Fibroblast of lung (primary cell): ENCODE measurements at regions not wholly inside any gene's neighbourhood (a gene's known extent, or its start where the extent isn't known, plus 50 kb on each side); places are given as distances from the start of the nearest gene placed in this dataset.

Experiments
- CTCF ChIP-seq, 2 donors: IDR thresholded peaks in 1 of 2; conservative IDR thresholded peaks in 1 of 2; 1 replicate in 1 of 2; 2 replicates in 1 of 2; pipeline ENCODE4 v1.5.1; 2011 to 2012; ENCODE audit warnings: low read length in 2 of 2, control low read depth in 1 of 2, inconsistent platforms in 1 of 2, low read depth in 1 of 2, mild to moderate bottlenecking in 1 of 2
- EZH2 ChIP-seq: IDR thresholded peaks from 2 replicates; pipeline ENCODE4 v1.5.1; 2012; ENCODE audit warnings: low read length, control low read depth, mild to moderate bottlenecking; ENCODE audit errors: missing control alignments

DNA sequence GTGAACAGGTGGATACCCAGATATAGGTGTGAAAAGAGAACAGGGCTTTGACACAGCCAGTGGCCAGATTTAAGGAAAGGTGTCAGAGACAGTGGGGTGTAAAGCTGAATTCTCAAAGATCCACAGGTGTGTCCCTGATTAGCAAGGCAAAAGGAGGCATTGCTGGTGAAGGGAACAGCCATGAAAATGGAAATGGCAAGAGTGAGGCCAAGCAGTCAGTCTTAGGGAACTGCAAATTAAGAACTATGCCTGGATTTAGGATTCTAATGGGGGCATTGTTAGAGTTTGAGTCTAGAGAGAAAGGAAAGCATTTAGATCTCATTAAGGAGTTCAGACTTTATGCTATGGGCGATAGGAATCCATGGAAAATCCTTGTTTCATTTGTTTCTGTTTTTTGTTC is 789.2 kb downstream of the MAFB start:
- TF ChIP-seq CTCF (conservative IDR thresholded peaks at IDR 0.05 in 1 of 2, IDR thresholded peaks at IDR 0.05 in 1 of 2; ENCODE audit: low read depth in 1 of 2, low read length in 2 of 2) (no peak), EZH2 (no peak)
